Central memory CD4-positive, alpha-beta T cell (primary cell): ENCODE measurements at regions not wholly inside any gene's neighbourhood (a gene's known extent, or its start where the extent isn't known, plus 50 kb on each side); places are given as distances from the start of the nearest gene placed in this dataset.

Source experiments
- DNase-seq: peaks from one replicate; pipeline ENCODE4 v3.0.0; 2022

GRCh38 chr18:2466978-2467377 lies 104.3 kb downstream of the METTL4 start:
- no peak for DNase-seq

- no peak for DNase-seq
These were observed 103.3 kb downstream of the METTL4 start for GRCh38 chr18:2468051-2468450.

- no peak for DNase-seq
These were observed 99.8 kb downstream of the METTL4 start for GRCh38 chr18:2471523-2471922.

- no peak for DNase-seq
These were observed 92.6 kb downstream of the METTL4 start for GRCh38 chr18:2478662-2479061.

GRCh38 chr18:2480536-2480935 lies 90.8 kb downstream of the METTL4 start:
- no peak for DNase-seq

GRCh38 chr18:2482706-2483475 lies 88.4 kb downstream of the METTL4 start:
- no peak for DNase-seq

GRCh38 chr18:2485983-2486382 lies 85.3 kb downstream of the METTL4 start:
- DNase-seq, result no peak

GRCh38 chr18:2486426-2486825 lies 84.9 kb downstream of the METTL4 start:
- DNase-seq, result no peak
